HFF-Myc (cell line): ENCODE measurements at regions not wholly inside any gene's neighbourhood (a gene's known extent, or its start where the extent isn't known, plus 50 kb on each side); places are given as distances from the start of the nearest gene placed in this dataset.

Source experiments
- DNase-seq: peaks from one replicate; pipeline ENCODE4 v3.0.0-alpha.2; 2011; ENCODE audit warnings: low read depth; ENCODE audit errors: extremely low read depth
- H3K4me3 ChIP-seq: replicated peaks from 2 replicates; pipeline ENCODE4 v1.5.1; 2011; ENCODE audit warnings: low read depth, mild to moderate bottlenecking, control low read depth, low read length
- TF ChIP-seq, protein P1 (sequence below): IDR thresholded peaks from 2 replicates; pipeline ENCODE4 v1.5.1; 2012; ENCODE audit warnings: mild to moderate bottlenecking, low read depth, low read length, control low read depth; ENCODE audit errors: missing control alignments

DNA sequence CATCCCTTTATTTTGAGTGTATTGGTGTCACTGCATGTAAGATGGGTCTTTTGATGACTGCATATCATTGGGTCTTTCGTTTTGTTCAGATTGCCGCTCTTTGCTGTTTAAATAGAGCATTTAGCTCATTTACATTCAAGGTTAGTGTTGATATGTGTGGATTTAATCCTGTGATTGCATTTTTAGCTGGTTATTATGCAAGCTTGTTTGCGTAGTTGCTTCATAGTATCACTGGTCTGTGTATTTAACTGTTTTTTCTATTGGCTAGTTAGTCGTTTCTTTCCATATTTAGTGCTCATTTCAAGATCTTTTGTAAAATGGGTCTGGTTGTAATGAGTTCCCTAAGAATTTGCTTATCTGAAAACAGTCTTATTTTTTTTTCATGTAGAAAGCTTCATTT lies 1170.6 kb upstream of the SEL1L start:
- TF ChIP-seq, protein P1, sequence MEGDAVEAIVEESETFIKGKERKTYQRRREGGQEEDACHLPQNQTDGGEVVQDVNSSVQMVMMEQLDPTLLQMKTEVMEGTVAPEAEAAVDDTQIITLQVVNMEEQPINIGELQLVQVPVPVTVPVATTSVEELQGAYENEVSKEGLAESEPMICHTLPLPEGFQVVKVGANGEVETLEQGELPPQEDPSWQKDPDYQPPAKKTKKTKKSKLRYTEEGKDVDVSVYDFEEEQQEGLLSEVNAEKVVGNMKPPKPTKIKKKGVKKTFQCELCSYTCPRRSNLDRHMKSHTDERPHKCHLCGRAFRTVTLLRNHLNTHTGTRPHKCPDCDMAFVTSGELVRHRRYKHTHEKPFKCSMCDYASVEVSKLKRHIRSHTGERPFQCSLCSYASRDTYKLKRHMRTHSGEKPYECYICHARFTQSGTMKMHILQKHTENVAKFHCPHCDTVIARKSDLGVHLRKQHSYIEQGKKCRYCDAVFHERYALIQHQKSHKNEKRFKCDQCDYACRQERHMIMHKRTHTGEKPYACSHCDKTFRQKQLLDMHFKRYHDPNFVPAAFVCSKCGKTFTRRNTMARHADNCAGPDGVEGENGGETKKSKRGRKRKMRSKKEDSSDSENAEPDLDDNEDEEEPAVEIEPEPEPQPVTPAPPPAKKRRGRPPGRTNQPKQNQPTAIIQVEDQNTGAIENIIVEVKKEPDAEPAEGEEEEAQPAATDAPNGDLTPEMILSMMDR = no peak
- no peak overlapping the region for H3K4me3 ChIP-seq
- DNase-seq = no peak

DNA sequence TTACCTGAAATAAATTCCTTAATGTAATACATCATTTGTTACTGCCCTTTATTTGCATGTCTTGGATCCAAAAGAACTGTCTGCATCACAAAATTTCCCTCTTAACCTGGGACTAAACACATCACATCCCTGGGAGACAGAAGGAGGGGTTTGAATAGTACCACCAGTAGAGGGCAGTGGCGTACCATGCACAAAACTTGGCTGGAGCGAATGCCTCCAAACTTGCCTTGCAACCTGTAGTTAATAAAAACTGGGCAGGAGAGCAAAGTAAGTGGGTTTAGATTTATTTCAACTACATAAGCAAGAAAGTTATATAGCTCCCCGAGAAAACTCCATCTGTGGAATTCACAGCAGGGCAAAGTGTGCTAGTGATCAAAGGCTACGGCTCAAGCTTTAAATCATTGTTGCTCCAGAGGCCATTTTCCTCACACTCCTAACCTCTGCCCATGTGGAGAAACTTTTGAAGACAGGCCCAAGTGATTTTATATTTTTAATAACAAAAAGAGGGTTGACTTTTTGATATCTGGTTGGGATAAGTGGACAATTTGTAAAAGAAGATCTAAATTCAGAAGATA lies 1176.7 kb upstream of the SEL1L start:
- DNase-seq = peak; percentile 10
- TF ChIP-seq, protein P1 = peak; percentile 75
- H3K4me3 ChIP-seq = no peak overlapping the region

DNA sequence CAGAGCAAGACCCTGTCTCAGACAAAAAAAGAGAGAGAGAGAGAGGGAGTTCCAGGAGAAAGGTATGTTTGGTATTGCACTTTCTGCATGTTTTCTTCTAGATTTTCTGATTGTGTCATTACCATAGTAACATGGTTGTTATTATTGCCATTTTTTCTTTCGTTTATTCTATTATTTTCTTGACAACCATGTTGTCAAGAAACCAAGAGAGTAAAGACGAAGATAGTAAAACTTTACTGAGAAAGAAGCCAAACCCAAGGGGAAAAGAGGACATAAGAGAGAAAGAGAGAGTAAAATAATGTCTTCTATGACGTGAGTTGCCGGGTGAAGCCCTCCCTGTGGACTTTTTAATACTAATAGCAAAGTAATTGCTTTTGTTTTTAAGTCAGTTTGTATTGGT lies 1186.0 kb upstream of the SEL1L start:
- TF ChIP-seq, protein P1 = no peak
- H3K4me3 ChIP-seq = no peak overlapping the region
- no peak for DNase-seq

DNA sequence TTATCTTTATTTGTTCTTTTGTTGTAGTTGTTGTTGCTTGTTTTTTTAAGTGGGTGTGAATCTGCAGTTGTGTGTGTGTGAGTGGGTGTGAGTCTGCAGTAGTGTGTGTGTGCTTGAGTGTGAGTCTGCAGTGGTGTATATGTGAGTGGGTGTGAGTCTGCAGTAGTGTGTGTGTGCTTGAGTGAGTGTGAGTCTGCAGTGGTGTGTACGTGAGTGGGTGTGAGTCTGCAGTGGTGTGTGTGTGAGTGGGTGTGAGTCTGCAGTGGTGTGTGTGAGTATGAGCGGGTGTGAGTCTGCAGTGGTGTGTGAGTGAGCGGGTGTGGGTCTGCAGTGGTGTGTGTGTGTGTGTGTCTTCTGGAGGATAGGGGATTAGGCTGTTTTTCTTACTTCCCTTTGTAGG lies 1186.8 kb upstream of the SEL1L start:
- H3K4me3 ChIP-seq = no peak overlapping the region
- TF ChIP-seq, protein P1 = no peak

DNA sequence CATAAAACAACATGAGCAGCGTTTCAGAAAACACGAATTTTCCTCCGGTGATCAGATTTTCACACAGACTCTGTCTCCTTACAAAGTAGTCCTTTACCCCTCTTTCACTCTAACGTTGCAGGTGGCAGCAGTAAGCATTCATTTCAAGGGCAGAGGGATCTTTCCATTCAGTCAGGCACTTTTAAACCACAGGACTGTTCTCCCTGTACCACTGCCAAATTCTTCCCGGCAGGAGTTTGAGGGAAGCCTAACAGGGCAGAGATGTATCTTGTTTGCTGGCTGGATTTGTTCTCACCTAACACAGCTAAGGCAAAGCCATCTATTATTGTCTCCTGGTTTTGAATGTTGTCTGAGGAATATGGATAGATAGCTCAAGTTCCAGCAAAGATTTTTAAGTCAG lies 1187.3 kb upstream of the SEL1L start:
- DNase-seq = no peak
- TF ChIP-seq, protein P1 = no peak
- no peak overlapping the region for H3K4me3 ChIP-seq

More for the DNA sequence above, 1186.8 kb upstream of the SEL1L start:
- DNase-seq = no peak

DNA sequence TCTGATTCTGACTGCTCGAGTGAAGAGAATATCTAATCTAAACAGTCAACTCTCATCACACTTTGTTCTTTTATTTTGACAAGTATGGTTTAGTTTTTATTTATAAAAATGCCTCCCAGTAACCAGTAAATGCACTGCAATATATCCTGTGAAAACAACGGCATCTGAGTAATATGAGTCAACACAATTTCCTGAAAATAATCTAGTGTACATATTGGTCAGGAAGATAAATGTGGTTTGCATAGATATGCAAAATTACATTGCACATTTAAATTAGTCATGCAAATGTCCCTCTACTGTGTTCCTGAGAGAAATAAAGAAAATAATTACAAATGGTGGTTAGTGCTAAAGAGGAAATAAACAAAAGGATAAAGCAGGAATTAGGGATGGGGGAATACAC lies 1190.7 kb upstream of the SEL1L start:
- H3K4me3 ChIP-seq = no peak overlapping the region
- no peak for DNase-seq
- TF ChIP-seq, protein P1 = no peak

DNA sequence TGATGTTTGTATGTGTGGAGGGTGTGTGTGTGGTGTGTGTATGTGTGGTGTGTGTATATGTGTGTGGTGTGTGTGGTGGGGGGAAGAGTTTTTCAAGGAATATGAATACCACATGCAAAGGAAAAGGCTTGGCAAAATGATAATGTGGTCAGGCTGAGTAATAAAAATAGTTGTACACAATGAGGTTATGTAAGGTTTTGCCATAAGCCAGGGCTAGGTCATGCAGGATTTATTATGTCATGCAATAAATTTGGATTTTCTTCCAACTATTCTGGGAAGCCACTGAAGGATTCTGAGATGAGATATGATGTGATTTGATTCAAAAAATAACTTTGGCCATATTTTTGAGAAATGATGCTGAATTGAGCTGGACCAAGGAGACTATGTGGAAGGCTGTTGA lies 1191.6 kb upstream of the SEL1L start:
- no peak for DNase-seq
- TF ChIP-seq, protein P1 = no peak
- no peak overlapping the region for H3K4me3 ChIP-seq
